Mucosa of descending colon (tissue), 3 donors: ENCODE measurements at regions not wholly inside any gene's neighbourhood (a gene's known extent, or its start where the extent isn't known, plus 50 kb on each side); places are given as distances from the start of the nearest gene placed in this dataset.

Experiments
- ATAC-seq: fragments of 200-7000 bp; cut with Tn5 transposase; one replicate; pipeline ENCODE4 v1.9.1; 2020; ENCODE audit warnings: mild to moderate bottlenecking, moderate library complexity
- DNase-seq, 3 donors: peaks; one replicate each; pipeline ENCODE4 v3.0.0-alpha.2; 2020
- H3K36me3 ChIP-seq: fragments of 200-600 bp; one replicate; pipeline ENCODE4 v1.8.0; 2021; ENCODE audit warnings: low read depth, mild to moderate bottlenecking
- H3K4me1 ChIP-seq: fragments of 200-600 bp; one replicate; pipeline ENCODE4 v1.8.0; 2021; ENCODE audit warnings: low read depth, mild to moderate bottlenecking
- H3K4me3 ChIP-seq: fragments of 200-600 bp; one replicate; pipeline ENCODE4 v1.8.0; 2021; ENCODE audit warnings: mild to moderate bottlenecking
- H3K9me3 ChIP-seq: fragments of 200-600 bp; one replicate; pipeline ENCODE4 v1.8.0; 2021; ENCODE audit warnings: mild to moderate bottlenecking
- intact Hi-C, 2 donors: fragments of 100-400 bp; cut with DNase I in 1 of 2; cut with micrococcal nuclease in 1 of 2; formaldehyde crosslinking; loops; one replicate each; pipeline versions ENCODE4 v1.11.0 to v1.11.1; 2022; cut with DNase I, micrococcal nuclease
- TF ChIP-seq, protein P1 (sequence below): fragments of 200-600 bp; IDR thresholded peaks from one replicate; pipeline ENCODE4 v1.8.0; 2022; ENCODE audit warnings: antibody characterized with exemption, mild to moderate bottlenecking
- donor health status: DM: no; HTN: no; CAD: no; lungs with moderate emphysema.
- donor health status: DM: no; HTN: no; CAD: no.
- donor health status: DM: no; HTN: yes; CAD: no.

GRCh38 chr6:44044940-44045671 lies 82.1 kb downstream of the MRPL14 start:
- TF ChIP-seq, protein P1, sequence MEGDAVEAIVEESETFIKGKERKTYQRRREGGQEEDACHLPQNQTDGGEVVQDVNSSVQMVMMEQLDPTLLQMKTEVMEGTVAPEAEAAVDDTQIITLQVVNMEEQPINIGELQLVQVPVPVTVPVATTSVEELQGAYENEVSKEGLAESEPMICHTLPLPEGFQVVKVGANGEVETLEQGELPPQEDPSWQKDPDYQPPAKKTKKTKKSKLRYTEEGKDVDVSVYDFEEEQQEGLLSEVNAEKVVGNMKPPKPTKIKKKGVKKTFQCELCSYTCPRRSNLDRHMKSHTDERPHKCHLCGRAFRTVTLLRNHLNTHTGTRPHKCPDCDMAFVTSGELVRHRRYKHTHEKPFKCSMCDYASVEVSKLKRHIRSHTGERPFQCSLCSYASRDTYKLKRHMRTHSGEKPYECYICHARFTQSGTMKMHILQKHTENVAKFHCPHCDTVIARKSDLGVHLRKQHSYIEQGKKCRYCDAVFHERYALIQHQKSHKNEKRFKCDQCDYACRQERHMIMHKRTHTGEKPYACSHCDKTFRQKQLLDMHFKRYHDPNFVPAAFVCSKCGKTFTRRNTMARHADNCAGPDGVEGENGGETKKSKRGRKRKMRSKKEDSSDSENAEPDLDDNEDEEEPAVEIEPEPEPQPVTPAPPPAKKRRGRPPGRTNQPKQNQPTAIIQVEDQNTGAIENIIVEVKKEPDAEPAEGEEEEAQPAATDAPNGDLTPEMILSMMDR = no peak
- ATAC-seq = no peak
- no peaks in the 10 kb centered on the region for H3K36me3 ChIP-seq
- no peak overlapping the region for H3K4me3 ChIP-seq
- H3K9me3 ChIP-seq = no peaks in the 10 kb centered on the region
- no peak for DNase-seq
- intact Hi-C loops = no loop called here
- no peaks in the 10 kb centered on the region for H3K4me1 ChIP-seq

- intact Hi-C loops = no loop called here
- no peaks in the 10 kb centered on the region for H3K9me3 ChIP-seq
- ATAC-seq (no peak), DNase-seq (no peak)
- H3K36me3 ChIP-seq = no peaks in the 10 kb centered on the region
- no peak overlapping the region for H3K4me3 ChIP-seq
- TF ChIP-seq, protein P1 = no peak
- no peaks in the 10 kb centered on the region for H3K4me1 ChIP-seq
These were observed 83.1 kb downstream of the MRPL14 start for GRCh38 chr6:44044154-44044539.

DNA sequence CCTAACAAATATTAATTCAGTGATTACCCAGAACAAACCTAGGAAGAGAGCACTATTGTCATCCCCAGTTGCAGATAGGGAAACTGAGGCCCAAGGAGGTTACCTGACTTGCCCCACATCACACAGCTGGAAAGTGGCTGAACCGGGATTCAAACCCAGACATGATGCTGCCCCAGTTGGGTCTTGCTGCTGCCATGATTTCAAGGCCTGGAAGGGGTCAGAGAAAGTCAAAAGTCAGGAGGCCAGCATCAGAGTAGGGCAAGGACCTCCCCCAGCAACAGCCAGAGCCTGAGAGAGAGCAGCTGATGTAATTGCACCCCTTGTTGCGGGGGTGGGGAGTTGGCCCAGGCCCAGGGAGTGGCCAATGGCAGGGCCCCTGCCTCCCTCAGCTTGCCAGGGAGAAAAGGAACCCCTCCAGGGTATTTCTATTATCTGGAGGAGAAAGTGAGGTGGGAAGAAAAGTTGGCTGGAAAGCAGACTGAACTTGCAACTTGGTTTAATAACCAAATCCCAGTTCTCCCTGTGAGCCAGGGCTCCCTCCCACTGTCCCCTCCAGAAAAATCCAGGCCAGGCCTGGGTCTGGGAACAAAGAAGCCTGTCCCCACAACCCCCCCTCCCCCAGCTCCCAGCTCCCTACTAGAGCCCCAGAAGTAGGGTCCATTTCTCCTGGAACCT lies 83.6 kb downstream of the MRPL14 start:
- intact Hi-C loops = no loop called here
- Histone ChIP-seq H3K4me3 (no peak overlapping the region), H3K9me3 (no peaks in the 10 kb centered on the region), H3K36me3 (no peaks in the 10 kb centered on the region), H3K4me1 (no peaks in the 10 kb centered on the region)
- TF ChIP-seq, protein P1 = no peak
- no peak for ATAC-seq
- peak in 1 of 3 donors; percentile 34 for DNase-seq

DNA sequence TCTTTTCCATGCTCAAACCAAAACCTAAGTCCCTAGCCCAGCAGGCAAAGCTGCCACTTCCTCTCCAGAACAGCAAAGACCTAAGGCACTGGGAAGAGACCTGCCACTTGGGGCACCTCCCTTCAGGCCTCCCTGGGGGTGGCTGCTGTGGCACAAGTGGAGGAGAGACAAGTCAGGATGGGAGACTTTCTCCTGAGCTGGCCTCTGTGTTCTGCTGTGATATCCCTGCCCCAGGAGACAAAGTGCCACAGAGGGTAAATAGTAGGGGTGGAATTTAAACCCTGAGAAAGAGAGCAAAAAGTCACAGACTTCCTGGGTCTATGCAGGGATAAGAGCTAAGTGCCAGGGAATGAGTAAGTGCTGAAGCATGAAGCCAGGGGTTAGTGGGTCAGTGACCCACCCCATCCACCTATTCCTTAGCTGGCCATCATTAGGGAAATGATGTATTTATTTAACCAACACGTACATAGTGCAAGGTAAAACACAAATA lies 84.2 kb downstream of the MRPL14 start:
- DNase-seq = no peak
- H3K4me3 ChIP-seq = no peak overlapping the region
- no peaks in the 10 kb centered on the region for H3K36me3 ChIP-seq
- H3K9me3 ChIP-seq = no peaks in the 10 kb centered on the region
- intact Hi-C loops = no loop called here
- H3K4me1 ChIP-seq = no peaks in the 10 kb centered on the region
- ATAC-seq = peak; percentile 37
- TF ChIP-seq, protein P1 = no peak

GRCh38 chr6:44042261-44042988 lies 84.8 kb downstream of the MRPL14 start:
- TF ChIP-seq, protein P1 = no peak
- no peaks in the 10 kb centered on the region for H3K9me3 ChIP-seq
- ATAC-seq (no peak), DNase-seq (no peak)
- H3K4me1 ChIP-seq = no peaks in the 10 kb centered on the region
- no peak overlapping the region for H3K4me3 ChIP-seq
- intact Hi-C loops = no loop called here
- no peaks in the 10 kb centered on the region for H3K36me3 ChIP-seq
